Heart left ventricle (tissue), 16 donors: ENCODE measurements at regions not wholly inside any gene's neighbourhood (a gene's known extent, or its start where the extent isn't known, plus 50 kb on each side); places are given as distances from the start of the nearest gene placed in this dataset.
A peak's percentile ranks its signal among the peaks of the same experiment; 100 is the strongest.
"Not testable (repeated sequence)": the region's sequence is repeated elsewhere in the genome, so short reads cannot be mapped to it uniquely, and the experiment has no call there.

Source experiments
- ATAC-seq, 4 donors: fragments of 200-7000 bp; cut with Tn5 transposase; one replicate each; pipeline ENCODE4 v1.9.1; 2020 to 2022; ENCODE audit warnings: moderate library complexity in 4 of 4, mild to moderate bottlenecking in 3 of 4, moderate number of reproducible peaks in 1 of 4
- DNase-seq, 5 donors: peaks; one replicate each; pipeline ENCODE4 v3.0.0-alpha.2; 2020
- H3K27ac ChIP-seq, 12 donors: fragments of 200-600 bp; sonication (generic) in 4 of 12; one replicate each; pipeline versions ENCODE4 v1.5.0 to v1.8.0; 2016 to 2022; ENCODE audit warnings: mild to moderate bottlenecking in 2 of 12
- H3K27me3 ChIP-seq, 9 donors: fragments of 200-600 bp; sonication (generic) in 2 of 9; one replicate each; pipeline versions ENCODE4 v1.5.1 to v1.8.0; 2016 to 2022; ENCODE audit warnings: mild to moderate bottlenecking in 3 of 9
- H3K36me3 ChIP-seq, 9 donors: fragments of 200-600 bp; sonication (generic) in 2 of 9; one replicate each; pipeline versions ENCODE4 v1.5.0 to v1.8.0; 2018 to 2022; ENCODE audit warnings: mild to moderate bottlenecking in 2 of 9
- H3K4me1 ChIP-seq, 12 donors: fragments of 200-600 bp; sonication (generic) in 4 of 12; one replicate each; pipeline versions ENCODE4 v1.5.0 to v1.8.0; 2016 to 2022; ENCODE audit warnings: mild to moderate bottlenecking in 3 of 12
- H3K4me3 ChIP-seq, 12 donors: fragments of 200-600 bp; sonication (generic) in 4 of 12; one replicate each; pipeline versions ENCODE4 v1.5.0 to v1.8.0; 2017 to 2022; ENCODE audit warnings: mild to moderate bottlenecking in 9 of 12, moderate library complexity in 4 of 12
- H3K9me3 ChIP-seq, 12 donors: fragments of 200-600 bp; sonication (generic) in 4 of 12; one replicate each; pipeline versions ENCODE4 v1.5.0 to v1.8.0; 2016 to 2022; ENCODE audit warnings: mild to moderate bottlenecking in 1 of 12
- WGBS, 4 donors: extraction: QIAGEN DNeasy Blood & Tissue Kit in 2 of 4; methylation state at CpG; one replicate each; pipeline versions ENCODE4 v1.1.5 to v1.1.7; 2013 to 2018; 5-methylcytosine and 5-hydroxymethylcytosine counted together
- intact Hi-C, 10 donors: fragments of 100-400 bp; cut with DNase I; formaldehyde crosslinking; loops; one replicate each; pipeline versions ENCODE4 v1.11.1 to v1.14.2; 2022
- donor health status: ischemic (EF 13 %, LVEDD 7.1; RV severe dilation, severe dysfunction).
- donor health status: healthy with polysubstance abuse.
- donor health status: DM: no; HTN: yes; CAD: no.
- donor health status: DM: no; HTN: no; CAD: no.
- donor health status: ischemic (EF 25% LVEDD 6.9; RV normal size, moderate dysfunction).
- donor health status: ischemic (EF 25% LVEDD 5.7; RV mildly dilated, moderate dysfunction).
- donor health status: healthy.
- donor health status: DM: yes; HTN: yes; CAD: no.
- donor health status: ischemic (EF 35%, LVEDD 5.7; RV mildly dilated, moderate dysfunction).
- donor health status: nonischemic (EF 11% LVEDD 7.7; RV severe dilation, severe dysfunction).
- donor health status: DM: yes; HTN: yes; CAD: no.
- donor health status: PGD.
- donor health status: ischemic (EF 29% LVEDD 5.4; RV normal size, mild dysfunction).
- donor health status: nonischemic (EF 23%, LVEDD 6.1; RV moderate dilation, normal function).

DNA sequence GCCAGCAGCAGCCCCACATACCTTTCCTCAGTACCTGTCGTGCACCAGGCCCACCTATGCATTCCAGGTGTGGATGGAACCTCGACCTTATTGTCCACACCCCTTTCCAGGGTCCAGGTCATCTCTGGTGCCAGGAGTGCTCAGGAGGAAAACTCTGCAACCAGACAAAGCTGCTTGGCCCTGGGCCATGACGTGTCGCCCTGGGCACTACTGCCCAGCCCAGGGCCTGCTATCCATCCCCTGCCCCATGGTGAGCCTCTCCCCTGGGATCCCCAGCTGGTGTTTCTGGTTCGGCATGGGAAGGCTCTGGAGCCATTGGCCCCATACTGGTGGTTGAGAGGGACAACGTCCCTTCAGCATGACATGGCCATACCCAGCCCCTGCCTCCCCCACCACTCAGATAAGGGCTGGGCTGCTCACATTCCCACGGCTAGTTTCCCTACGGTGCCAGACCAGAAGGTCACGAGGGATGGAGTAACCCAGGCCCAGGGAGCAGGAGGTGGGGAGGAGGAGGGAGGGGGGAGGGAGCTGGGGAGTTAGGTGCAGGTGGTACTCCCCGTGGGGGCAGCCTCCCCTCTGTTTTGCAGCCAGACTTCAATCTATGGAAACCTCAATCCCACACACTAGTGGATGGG is 123.2 kb upstream of the MTLN start:
- ATAC-seq, H3K4me1 ChIP-seq, H3K36me3 ChIP-seq, intact Hi-C loops, H3K27me3 ChIP-seq, H3K4me3 ChIP-seq, H3K9me3 ChIP-seq, H3K27ac ChIP-seq: not testable (repeated sequence)
- WGBS, 4 donors = 86 to 100% (median 97%) methylated on average over 2 of the region's 10 CpGs; no CpG with 5 or more reads in 1 of the 4 donors
- DNase-seq = peak in 1 of 5 donors; percentile 7

DNA sequence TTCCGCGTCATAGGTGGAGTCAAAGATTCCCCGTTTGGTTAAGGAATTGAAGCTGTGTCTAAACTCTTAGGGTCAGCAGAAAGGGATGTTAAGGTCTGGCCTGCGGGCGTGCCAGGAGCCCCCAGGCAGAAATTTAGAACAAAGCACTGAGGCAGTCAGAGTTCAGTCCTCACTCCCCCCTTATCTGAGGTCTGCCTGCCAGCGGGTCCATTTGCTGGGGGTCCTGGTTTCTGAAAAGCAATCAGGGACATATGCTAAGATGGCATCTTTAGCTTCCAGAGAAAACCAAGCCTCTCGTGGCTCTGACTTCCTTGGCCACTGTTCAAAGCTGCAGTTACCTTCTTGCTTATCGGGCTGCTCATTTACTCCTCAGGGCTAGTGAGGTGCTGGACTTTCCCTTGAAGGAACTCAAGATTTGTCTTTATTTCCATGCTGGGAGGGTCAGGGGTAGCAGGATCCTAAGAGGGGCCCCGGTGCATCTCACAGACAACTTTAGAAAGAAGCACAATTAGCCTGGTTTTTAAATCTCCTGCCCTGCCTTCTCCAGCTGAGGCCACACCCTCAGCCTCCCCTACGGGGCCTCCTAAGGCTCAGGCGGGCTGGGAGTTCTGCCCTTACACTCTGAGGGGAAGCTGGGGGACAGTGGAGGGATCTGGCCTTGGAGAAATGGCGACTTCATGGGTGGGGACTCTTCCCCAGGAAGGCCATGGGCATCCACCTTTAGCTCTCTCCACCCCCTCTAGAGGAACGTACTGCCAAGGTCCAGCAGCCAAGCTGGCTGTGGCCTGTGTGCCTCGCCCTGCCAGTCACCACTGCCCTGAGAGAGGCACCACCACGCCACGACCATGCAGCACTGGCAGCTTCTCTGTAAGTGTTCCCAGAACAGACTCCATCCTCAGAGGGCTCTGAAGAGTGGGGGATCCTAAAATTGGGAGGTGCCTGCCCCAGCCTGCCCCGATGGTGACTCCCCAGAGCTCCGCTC is 121.1 kb upstream of the MTLN start:
- 85 to 91% (median 87%) methylated on average over 3 to 9 of the region's 18 CpGs for WGBS, 4 donors
- H3K27ac ChIP-seq, H3K4me1 ChIP-seq, DNase-seq, ATAC-seq, H3K36me3 ChIP-seq, intact Hi-C loops, H3K9me3 ChIP-seq, H3K4me3 ChIP-seq, H3K27me3 ChIP-seq: not testable (repeated sequence)

DNA sequence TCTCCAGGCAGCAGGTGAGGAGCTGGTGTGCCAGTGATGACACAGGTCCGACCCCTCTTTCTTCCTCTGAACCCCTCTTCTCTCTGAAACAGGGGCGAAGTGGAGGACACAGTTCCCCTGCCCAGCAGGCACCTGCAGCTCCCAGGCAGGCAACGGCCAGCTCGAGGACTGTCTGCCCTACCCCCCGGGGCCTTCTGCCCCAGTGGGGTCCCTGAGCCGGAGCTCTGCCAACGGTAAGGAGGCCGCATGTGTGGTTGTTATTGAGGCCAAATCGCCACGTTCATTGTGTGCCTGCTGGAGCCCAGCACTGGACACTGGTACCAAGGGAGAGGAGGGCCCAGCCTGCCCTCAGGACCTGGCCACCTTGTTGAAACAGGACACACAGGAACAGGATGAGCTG is 119.3 kb upstream of the MTLN start:
- H3K9me3 ChIP-seq, DNase-seq, H3K36me3 ChIP-seq, H3K27me3 ChIP-seq, H3K4me3 ChIP-seq, H3K4me1 ChIP-seq, intact Hi-C loops, ATAC-seq, H3K27ac ChIP-seq: not testable (repeated sequence)
- 84 to 100% (median 93%) methylated on average over 3 to 8 of the region's 10 CpGs for WGBS, 4 donors

DNA sequence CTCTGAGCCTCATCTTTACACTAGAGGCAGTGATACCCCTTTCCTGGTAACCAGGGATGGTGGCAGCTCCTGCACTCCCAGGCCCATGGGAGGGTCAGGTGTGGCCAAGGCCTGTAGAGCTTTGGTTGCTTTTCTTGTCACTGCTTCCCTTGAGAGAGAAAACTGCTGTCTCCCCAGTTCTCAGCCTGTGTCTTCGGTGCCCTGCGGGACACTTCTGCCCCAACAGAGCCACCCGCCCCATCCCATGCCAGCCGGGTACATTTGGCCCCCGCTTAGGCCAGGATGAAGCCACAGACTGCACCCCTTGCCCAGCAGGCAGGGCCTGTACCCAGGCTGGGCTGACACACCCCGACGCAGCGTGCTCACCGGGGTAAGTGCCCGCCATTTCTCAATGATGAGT is 117.4 kb upstream of the MTLN start:
- ATAC-seq, H3K27me3 ChIP-seq, H3K27ac ChIP-seq, H3K36me3 ChIP-seq, H3K4me1 ChIP-seq, DNase-seq, H3K4me3 ChIP-seq, intact Hi-C loops, H3K9me3 ChIP-seq: not testable (repeated sequence)
- WGBS, 4 donors = 95 to 98% (median 97%) methylated on average over 5 of the region's 10 CpGs; no CpG with 5 or more reads in 1 of the 4 donors

DNA sequence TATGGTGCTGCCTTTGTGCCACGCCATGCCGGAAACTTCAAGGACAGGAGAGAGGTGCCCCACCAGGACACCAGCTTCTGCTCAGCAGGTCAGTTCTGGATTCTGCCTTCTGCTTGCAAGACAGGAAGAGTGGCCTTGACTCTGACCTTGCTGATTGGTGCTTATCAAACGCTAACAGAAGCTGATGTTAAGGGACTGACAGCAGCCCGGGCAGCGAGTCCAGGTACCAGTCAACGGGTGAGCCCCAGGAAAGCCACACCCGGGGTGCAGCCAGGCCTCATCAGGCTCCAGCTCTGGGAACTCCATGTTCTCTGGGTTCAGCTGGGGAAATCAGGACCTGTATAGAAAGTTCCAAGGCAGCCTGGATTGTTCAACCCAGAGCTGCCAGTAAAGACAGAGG is 116.8 kb upstream of the MTLN start:
- intact Hi-C loops, H3K27ac ChIP-seq, H3K36me3 ChIP-seq, H3K4me1 ChIP-seq, H3K9me3 ChIP-seq, H3K4me3 ChIP-seq, H3K27me3 ChIP-seq: not testable (repeated sequence)
- WGBS, 4 donors = 33 to 51% (median 50%) methylated on average over 3 to 5 of the region's 7 CpGs
- DNase-seq (peak in 2 of 5 donors; percentile 22), ATAC-seq (peak in 2 of 4 donors; percentile 13 to 19)

DNA sequence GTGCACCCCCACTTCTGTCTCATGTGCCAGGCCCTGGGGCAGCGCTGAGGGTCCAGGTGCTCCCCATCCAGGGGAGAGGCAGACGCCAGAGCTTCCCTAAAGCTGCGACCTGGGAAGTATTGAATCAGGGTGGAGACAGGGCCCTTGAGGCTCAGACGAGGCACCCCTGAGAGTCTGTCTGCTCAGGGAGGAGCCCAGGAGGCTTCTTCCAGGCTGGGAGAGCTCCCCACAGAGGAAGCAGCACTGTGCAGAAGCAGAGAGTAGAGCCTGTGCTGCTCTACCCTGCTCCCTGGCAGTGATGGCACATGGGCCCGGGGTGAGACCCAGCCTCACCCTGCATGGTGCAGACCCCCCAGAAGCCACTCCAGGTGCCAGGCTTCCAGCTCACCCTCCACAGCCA is 116.3 kb upstream of the MTLN start:
- peak in 2 of 5 donors; percentile 6 to 20 for DNase-seq
- WGBS, 4 donors = 90 to 94% (median 92%) methylated on average over 4 to 5 of the region's 5 CpGs
- H3K27me3 ChIP-seq, intact Hi-C loops, H3K27ac ChIP-seq, H3K9me3 ChIP-seq, H3K4me3 ChIP-seq, H3K4me1 ChIP-seq, H3K36me3 ChIP-seq: not testable (repeated sequence)
- peak in 2 of 4 donors; percentile 12 to 22 for ATAC-seq

DNA sequence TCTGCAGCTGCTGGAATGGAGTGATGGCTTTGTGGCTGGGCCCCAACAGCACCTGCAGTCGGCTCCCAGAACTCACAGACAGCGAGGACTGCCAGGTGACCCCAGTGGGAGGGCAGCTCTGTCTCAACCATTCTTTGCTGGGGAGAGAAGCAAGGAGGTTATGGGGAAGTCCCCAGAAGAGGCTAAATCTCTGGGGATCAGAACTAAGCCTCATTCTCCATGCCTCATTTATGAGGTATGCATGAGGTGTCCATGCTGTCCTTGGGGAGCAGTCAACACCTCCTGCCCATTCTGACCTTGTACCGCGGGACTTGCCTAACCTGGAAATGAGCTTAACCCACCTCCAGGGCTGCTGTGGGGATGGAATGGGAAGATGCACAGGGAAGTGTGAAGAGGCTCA is 111.5 kb upstream of the MTLN start:
- H3K36me3 ChIP-seq, DNase-seq, H3K27me3 ChIP-seq, H3K4me3 ChIP-seq, H3K9me3 ChIP-seq, intact Hi-C loops, H3K27ac ChIP-seq, ATAC-seq, H3K4me1 ChIP-seq: not testable (repeated sequence)
- no CpG with 5 or more reads among the region's 4 CpGs for WGBS, 4 donors

DNA sequence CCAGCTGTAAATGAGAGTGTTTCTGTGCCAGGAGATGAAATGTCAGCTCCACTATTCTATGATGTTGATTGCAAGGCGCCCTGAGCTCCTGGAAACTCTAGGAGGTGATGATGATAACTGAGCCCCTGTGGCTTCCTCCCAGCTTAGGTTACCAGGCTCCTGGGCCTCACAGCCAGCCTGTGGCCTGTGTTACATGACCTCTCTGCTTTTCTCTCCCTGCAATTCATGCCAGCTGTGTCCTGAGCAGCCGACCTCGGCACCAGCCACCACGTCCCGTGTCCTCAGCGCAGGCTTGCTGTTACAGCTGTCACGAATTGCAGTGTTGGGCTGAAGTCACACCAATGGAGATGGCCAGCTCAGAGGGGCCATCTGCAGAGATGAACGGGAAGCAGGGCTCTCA is 110.2 kb upstream of the MTLN start:
- H3K27ac ChIP-seq, H3K4me1 ChIP-seq, DNase-seq, H3K9me3 ChIP-seq, H3K4me3 ChIP-seq, ATAC-seq, H3K36me3 ChIP-seq, H3K27me3 ChIP-seq, intact Hi-C loops: not testable (repeated sequence)
- WGBS, 4 donors = no CpG with 5 or more reads among the region's 8 CpGs

DNA sequence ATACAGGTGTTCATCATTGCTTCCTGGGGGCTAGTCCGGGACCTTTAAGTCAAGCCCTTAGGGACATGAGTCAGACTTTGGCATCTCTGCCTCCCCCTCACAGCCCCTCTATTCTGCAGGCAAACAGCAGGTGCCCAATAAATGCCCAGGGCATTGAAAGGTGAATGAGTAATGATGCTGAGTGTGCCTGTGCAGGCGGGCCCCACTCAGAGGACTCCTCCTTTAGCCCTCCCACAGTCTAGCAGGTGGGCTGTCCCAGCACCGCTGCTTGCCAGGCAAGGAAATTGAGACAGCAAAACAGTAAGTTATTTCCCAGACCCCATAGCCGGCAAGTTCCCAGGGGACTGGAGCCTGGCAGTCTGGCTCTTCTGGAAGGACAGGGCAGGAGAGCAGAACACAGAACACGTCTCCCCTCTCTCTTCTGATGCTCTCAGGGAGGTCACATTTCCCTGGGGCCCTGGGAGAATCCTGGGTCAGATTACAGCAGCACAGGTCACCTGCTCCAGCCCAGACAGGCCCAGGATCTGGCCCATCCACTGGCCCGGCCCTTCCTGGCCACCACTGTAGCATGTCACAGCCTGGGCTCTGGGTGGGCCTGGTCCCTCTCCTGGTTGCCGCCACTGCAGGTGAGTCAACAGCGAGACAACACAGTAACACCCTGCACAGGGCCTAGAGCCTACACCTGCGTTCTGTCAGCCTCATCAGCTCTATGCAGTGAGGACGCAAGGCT is 108.7 kb upstream of the MTLN start:
- H3K9me3 ChIP-seq, H3K4me3 ChIP-seq, H3K27me3 ChIP-seq, DNase-seq, H3K4me1 ChIP-seq, H3K36me3 ChIP-seq, H3K27ac ChIP-seq, intact Hi-C loops, ATAC-seq: not testable (repeated sequence)
- WGBS, 4 donors = no CpG with 5 or more reads among the region's 10 CpGs

DNA sequence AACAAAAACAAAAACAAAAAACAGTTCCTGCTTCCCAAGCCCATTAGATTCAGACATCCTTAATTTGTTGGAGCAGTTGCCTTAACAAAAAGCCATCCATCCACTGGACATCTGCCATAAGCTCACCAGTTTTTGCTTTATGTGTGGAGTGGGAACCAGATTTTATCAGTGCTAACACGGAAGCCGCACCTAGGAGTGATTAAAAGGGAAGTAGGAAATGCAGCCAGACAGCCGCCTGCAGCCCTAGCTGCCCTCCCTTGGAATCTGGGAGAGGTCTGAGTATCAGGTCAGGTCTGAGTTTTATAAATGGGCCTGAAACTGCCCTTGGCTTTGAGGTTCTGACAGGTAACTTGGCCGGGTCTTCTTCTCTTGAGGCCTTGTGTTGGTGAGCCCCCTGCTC is 106.6 kb upstream of the MTLN start:
- H3K9me3 ChIP-seq, H3K27me3 ChIP-seq, intact Hi-C loops, H3K27ac ChIP-seq, H3K4me1 ChIP-seq, H3K36me3 ChIP-seq, H3K4me3 ChIP-seq, DNase-seq: not testable (repeated sequence)
- no CpG with 5 or more reads among the region's 4 CpGs for WGBS, 4 donors
- peak; percentile 50 to 87 (median 68) for ATAC-seq

DNA sequence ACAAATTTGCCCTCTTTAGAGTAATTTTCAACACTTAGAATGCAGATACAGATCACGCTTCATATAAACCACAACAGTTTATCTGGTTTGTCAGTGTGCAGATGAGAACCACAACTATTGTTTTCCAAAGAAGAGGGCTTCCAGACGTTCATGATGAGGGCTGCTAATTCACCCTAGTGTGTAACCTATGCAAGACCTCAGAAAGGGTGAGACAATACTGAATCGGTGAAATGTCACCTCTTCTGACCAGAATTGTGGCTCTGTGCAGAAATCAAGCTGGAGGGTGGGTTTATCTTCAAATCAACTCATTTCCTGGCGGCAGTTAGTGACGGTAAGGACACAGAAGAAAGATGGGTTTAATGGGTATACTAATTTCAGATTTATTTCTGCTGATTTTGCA is 105.0 kb upstream of the MTLN start:
- intact Hi-C loops, H3K36me3 ChIP-seq, H3K27me3 ChIP-seq, H3K27ac ChIP-seq, DNase-seq, ATAC-seq, H3K4me3 ChIP-seq, H3K4me1 ChIP-seq, H3K9me3 ChIP-seq: not testable (repeated sequence)
- WGBS, 4 donors = no CpG with 5 or more reads among the region's 5 CpGs
